GM12891 (cell line): ENCODE measurements at regions not wholly inside any gene's neighbourhood (a gene's known extent, or its start where the extent isn't known, plus 50 kb on each side); places are given as distances from the start of the nearest gene placed in this dataset.

Experiments
- POLR2A ChIP-seq: IDR thresholded peaks from 2 replicates; pipeline ENCODE4 v1.6.1; 2011; ENCODE audit warnings: low read depth, low read length, control low read depth
- POLR2AphosphoS5 ChIP-seq: IDR thresholded peaks from 2 replicates; pipeline ENCODE4 v1.6.1; 2011; ENCODE audit warnings: low read depth, low read length, control low read depth
- TAF1 ChIP-seq: IDR thresholded peaks from 2 replicates; pipeline ENCODE4 v1.6.1; 2011; ENCODE audit warnings: low read depth, low read length, control low read depth

DNA sequence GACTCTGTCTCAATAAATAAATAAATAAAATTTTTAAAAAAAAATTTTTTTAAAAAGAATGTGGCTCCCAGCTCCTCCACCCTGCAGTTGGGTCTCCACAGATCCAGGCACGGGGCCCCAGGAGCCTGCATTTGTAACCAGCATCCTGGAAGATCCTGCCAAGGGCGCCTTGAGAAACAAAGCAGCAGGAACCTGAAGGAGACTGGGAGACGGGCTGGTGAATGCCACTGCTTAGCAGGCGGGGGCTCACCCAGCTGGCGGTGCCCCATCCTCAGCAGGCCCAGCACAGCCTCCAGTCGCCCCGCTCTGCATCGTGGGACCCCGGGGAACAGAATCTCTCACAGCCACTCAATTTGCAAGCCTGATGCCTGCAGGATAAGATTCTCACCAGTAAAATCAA, 187.5 kb upstream of the SALL3 start:
- TF ChIP-seq POLR2A (no peak), POLR2AphosphoS5 (no peak), TAF1 (no peak)
